ENCODE measurements at regions not wholly inside any gene's neighbourhood (a gene's known extent, or its start where the extent isn't known, plus 50 kb on each side); places are given as distances from the start of the nearest gene placed in this dataset.

DNA sequence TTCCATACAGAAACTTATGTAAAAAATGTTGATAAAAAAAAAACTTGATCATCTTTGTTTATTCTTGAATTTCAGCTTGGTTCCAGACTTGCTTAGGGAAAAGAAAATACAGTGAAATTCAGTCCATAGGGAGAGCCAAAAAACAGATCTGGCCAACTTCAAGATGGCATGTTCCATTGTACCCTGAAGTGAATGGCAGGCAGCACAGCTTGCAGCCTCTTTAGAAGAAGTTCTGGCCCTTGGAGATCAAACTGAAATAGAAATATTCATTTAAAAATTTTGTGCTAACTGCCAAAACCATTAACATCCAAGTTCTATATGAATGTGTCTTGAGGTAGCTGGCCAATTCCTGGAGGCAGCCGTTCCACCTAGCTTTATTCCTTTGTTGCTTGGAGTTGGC lies 448.4 kb downstream of the EPM2A start:
- no peaks in the 10 kb centered on the region for H3K27me3 ChIP-seq (ENCODE audit: control insufficient read depth in 1 of 2, insufficient read depth in 2 of 2, low read length in 2 of 2)
- WGBS, 2 donors, result 48 to 79% methylated on average over 1 of the region's 1 CpG
- H3K9me3 ChIP-seq (ENCODE audit: control insufficient read depth in 2 of 2, insufficient read depth in 1 of 2, low read depth in 1 of 2, low read length in 1 of 2), result peaks cover 0 to 4% of the 10 kb centered on the region in 2 donors
- no peaks in the 10 kb centered on the region for H3K36me3 ChIP-seq (ENCODE audit: control insufficient read depth in 2 of 2, insufficient read depth in 2 of 2, low read length in 1 of 2)
- no peaks in the 10 kb centered on the region for H3K4me1 ChIP-seq (ENCODE audit: control insufficient read depth in 2 of 2, insufficient read depth in 2 of 2, low read length in 1 of 2)
- no peak overlapping the region for H3K27ac ChIP-seq (ENCODE audit: low read depth in 2 of 2, low read length in 1 of 2)
- no peak overlapping the region for H3K4me3 ChIP-seq (ENCODE audit: low read depth in 1 of 2, low read length in 2 of 2)

DNA sequence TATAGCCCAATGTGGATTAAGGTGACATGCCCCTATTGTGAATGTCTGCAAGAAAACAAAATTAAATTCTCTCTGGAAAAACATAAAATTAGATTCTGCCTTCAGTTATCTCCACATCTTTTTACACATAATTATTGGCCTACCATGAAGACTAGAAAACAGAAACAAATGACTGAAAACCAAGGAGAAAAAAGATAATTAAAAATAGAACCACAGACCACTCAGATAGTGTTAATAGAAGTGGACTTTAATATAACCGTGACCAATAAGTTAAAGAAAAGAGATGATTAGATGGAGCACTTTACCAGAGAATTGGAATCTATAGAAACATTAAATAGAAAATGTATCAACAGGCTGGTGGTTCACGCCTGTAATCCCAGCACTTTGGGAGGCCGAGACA lies 445.7 kb downstream of the EPM2A start:
- H3K36me3 ChIP-seq (ENCODE audit: control insufficient read depth in 2 of 2, insufficient read depth in 2 of 2, low read length in 1 of 2), result no peaks in the 10 kb centered on the region
- no peaks in the 10 kb centered on the region for H3K4me1 ChIP-seq (ENCODE audit: control insufficient read depth in 2 of 2, insufficient read depth in 2 of 2, low read length in 1 of 2)
- 91 to 92% methylated on average over 3 of the region's 3 CpGs for WGBS, 2 donors
- no peak overlapping the region for H3K27ac ChIP-seq (ENCODE audit: low read depth in 2 of 2, low read length in 1 of 2)
- no peaks in the 10 kb centered on the region for H3K27me3 ChIP-seq (ENCODE audit: control insufficient read depth in 1 of 2, insufficient read depth in 2 of 2, low read length in 2 of 2)
- H3K9me3 ChIP-seq (ENCODE audit: control insufficient read depth in 2 of 2, insufficient read depth in 1 of 2, low read depth in 1 of 2, low read length in 1 of 2), result peaks cover 0 to 4% of the 10 kb centered on the region in 2 donors
- H3K4me3 ChIP-seq (ENCODE audit: low read depth in 1 of 2, low read length in 2 of 2), result no peak overlapping the region

DNA sequence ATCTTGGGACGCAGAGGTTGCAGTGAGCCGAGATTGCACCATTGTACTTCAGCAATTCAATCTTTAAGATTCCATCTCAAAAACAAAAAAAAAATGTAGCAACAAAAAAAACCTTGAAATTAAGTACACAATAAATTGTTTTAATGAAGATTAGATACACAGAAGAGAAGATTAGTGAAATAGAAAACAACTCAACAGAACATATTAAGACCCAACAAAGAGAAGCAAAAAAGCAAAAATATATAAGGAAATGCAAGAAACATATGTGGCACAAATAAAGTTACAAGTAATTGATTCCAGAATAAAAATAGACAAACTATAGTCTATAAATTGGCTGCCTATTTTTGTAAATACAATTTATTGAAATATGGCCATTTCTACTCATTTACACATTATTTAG lies 445.2 kb downstream of the EPM2A start:
- H3K4me3 ChIP-seq (ENCODE audit: low read depth in 1 of 2, low read length in 2 of 2), result no peak overlapping the region
- H3K4me1 ChIP-seq (ENCODE audit: control insufficient read depth in 2 of 2, insufficient read depth in 2 of 2, low read length in 1 of 2), result no peaks in the 10 kb centered on the region
- H3K36me3 ChIP-seq (ENCODE audit: control insufficient read depth in 2 of 2, insufficient read depth in 2 of 2, low read length in 1 of 2), result no peaks in the 10 kb centered on the region
- no peaks in the 10 kb centered on the region for H3K27me3 ChIP-seq (ENCODE audit: control insufficient read depth in 1 of 2, insufficient read depth in 2 of 2, low read length in 2 of 2)
- H3K9me3 ChIP-seq (ENCODE audit: control insufficient read depth in 2 of 2, insufficient read depth in 1 of 2, low read depth in 1 of 2, low read length in 1 of 2), result peaks cover 0 to 4% of the 10 kb centered on the region in 2 donors
- WGBS, 2 donors, result 88 to 91% methylated on average over 2 of the region's 2 CpGs
- H3K27ac ChIP-seq (ENCODE audit: low read depth in 2 of 2, low read length in 1 of 2), result no peak overlapping the region

DNA sequence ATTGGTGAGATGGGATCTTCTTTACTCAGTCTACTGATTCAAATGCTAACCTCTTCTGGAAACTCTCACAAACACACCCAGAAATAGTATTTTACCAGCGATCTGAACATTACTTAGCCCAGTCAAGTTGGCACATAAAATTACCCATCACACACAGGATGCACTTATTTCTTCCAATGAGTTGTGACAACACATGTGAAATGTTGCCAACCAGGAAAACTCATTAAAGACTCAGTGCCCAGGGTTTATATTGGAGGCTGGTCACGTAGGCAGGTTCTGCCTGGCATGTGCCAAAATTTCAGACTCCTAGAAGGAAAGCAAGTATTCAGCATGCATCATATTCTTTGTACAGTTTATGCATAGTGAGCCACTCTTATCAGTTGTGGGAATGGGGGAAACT lies 443.3 kb downstream of the EPM2A start:
- H3K27ac ChIP-seq (ENCODE audit: low read depth in 2 of 2, low read length in 1 of 2), result no peak overlapping the region
- H3K4me1 ChIP-seq (ENCODE audit: control insufficient read depth in 2 of 2, insufficient read depth in 2 of 2, low read length in 1 of 2), result no peaks in the 10 kb centered on the region
- 63 to 69% methylated on average over 2 of the region's 2 CpGs for WGBS, 2 donors
- H3K9me3 ChIP-seq (ENCODE audit: control insufficient read depth in 2 of 2, insufficient read depth in 1 of 2, low read depth in 1 of 2, low read length in 1 of 2), result peaks cover 0 to 2% of the 10 kb centered on the region in 2 donors
- no peak overlapping the region for H3K4me3 ChIP-seq (ENCODE audit: low read depth in 1 of 2, low read length in 2 of 2)
- H3K36me3 ChIP-seq (ENCODE audit: control insufficient read depth in 2 of 2, insufficient read depth in 2 of 2, low read length in 1 of 2), result no peaks in the 10 kb centered on the region
- H3K27me3 ChIP-seq (ENCODE audit: control insufficient read depth in 1 of 2, insufficient read depth in 2 of 2, low read length in 2 of 2), result no peaks in the 10 kb centered on the region

DNA sequence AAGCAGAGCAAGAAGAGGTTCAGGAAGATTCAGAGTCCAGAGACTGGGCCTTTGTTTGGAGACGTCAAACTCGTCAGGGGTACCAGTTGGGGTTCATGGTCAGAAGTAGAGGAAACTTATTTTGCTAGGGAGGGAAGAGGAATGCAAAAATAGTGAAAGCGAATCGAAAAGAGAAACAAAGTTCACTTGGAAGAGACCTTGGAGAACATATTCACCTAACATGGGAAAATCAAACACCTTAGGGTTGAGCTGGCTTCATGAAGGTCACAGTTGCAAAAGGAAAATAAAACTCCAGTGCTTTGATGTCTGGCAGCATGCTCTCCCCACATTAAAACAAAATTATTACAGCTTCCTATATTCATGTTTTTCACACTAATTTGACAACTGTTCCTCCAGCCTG lies 440.4 kb downstream of the EPM2A start:
- 86 to 89% methylated on average over 4 of the region's 4 CpGs for WGBS, 2 donors
- H3K4me1 ChIP-seq (ENCODE audit: control insufficient read depth in 2 of 2, insufficient read depth in 2 of 2, low read length in 1 of 2), result no peaks in the 10 kb centered on the region
- H3K27me3 ChIP-seq (ENCODE audit: control insufficient read depth in 1 of 2, insufficient read depth in 2 of 2, low read length in 2 of 2), result no peaks in the 10 kb centered on the region
- no peak overlapping the region for H3K27ac ChIP-seq (ENCODE audit: low read depth in 2 of 2, low read length in 1 of 2)
- no peaks in the 10 kb centered on the region for H3K9me3 ChIP-seq (ENCODE audit: control insufficient read depth in 2 of 2, insufficient read depth in 1 of 2, low read depth in 1 of 2, low read length in 1 of 2)
- no peaks in the 10 kb centered on the region for H3K36me3 ChIP-seq (ENCODE audit: control insufficient read depth in 2 of 2, insufficient read depth in 2 of 2, low read length in 1 of 2)
- no peak overlapping the region for H3K4me3 ChIP-seq (ENCODE audit: low read depth in 1 of 2, low read length in 2 of 2)

DNA sequence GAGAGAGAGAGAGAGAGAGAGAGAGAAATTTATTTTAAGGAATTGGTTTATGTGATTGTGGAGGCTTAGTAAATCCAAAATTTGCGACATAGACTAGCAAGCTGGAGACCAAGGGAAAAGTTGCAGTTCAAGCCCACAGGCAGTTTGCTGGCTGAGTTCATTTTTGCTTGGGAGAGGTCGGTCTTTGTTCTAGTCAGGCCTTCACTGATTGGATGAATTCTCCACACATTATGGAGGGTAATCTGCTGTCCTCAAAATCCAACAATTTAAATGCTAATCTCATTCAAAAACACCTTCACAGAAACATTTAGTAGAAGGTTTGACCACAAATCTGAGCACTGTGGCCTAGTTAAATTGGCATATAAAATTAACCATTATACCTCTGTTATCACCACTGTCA lies 439.6 kb downstream of the EPM2A start:
- Histone ChIP-seq H3K27me3 (ENCODE audit: control insufficient read depth in 1 of 2, insufficient read depth in 2 of 2, low read length in 2 of 2) (no peaks in the 10 kb centered on the region), H3K27ac (ENCODE audit: low read depth in 2 of 2, low read length in 1 of 2) (no peak overlapping the region), H3K9me3 (ENCODE audit: control insufficient read depth in 2 of 2, insufficient read depth in 1 of 2, low read depth in 1 of 2, low read length in 1 of 2) (no peaks in the 10 kb centered on the region), H3K36me3 (ENCODE audit: control insufficient read depth in 2 of 2, insufficient read depth in 2 of 2, low read length in 1 of 2) (no peaks in the 10 kb centered on the region), H3K4me1 (ENCODE audit: control insufficient read depth in 2 of 2, insufficient read depth in 2 of 2, low read length in 1 of 2) (no peaks in the 10 kb centered on the region), H3K4me3 (ENCODE audit: low read depth in 1 of 2, low read length in 2 of 2) (no peak overlapping the region)
- WGBS, 2 donors, result 85 to 87% methylated on average over 2 of the region's 2 CpGs

DNA sequence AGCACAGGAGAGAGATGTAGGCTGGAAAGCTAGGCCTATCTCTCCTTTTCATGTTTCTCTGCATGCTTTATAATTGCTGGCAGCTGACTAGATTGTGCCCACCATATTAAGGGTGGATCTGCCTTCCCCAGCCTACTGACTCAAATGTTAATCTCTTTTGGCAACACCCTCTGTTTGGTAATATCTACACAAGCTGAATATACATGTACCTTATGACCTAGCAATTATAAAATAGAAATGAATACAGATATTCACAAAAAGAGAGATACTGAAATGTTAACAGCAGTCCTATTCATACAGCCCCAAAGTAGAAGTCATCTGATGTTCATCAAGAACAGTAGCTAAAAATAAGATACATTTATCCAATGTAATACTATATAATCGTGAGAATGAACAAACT lies 429.6 kb downstream of the EPM2A start:
- Histone ChIP-seq H3K9me3 (ENCODE audit: control insufficient read depth in 2 of 2, insufficient read depth in 1 of 2, low read depth in 1 of 2, low read length in 1 of 2) (no peaks in the 10 kb centered on the region), H3K36me3 (ENCODE audit: control insufficient read depth in 2 of 2, insufficient read depth in 2 of 2, low read length in 1 of 2) (no peaks in the 10 kb centered on the region), H3K27me3 (ENCODE audit: control insufficient read depth in 1 of 2, insufficient read depth in 2 of 2, low read length in 2 of 2) (no peaks in the 10 kb centered on the region), H3K4me1 (ENCODE audit: control insufficient read depth in 2 of 2, insufficient read depth in 2 of 2, low read length in 1 of 2) (no peaks in the 10 kb centered on the region), H3K4me3 (ENCODE audit: low read depth in 1 of 2, low read length in 2 of 2) (no peak overlapping the region), H3K27ac (ENCODE audit: low read depth in 2 of 2, low read length in 1 of 2) (no peak overlapping the region)
- WGBS, 2 donors, result 93 to 94% methylated on average over 1 of the region's 1 CpG

DNA sequence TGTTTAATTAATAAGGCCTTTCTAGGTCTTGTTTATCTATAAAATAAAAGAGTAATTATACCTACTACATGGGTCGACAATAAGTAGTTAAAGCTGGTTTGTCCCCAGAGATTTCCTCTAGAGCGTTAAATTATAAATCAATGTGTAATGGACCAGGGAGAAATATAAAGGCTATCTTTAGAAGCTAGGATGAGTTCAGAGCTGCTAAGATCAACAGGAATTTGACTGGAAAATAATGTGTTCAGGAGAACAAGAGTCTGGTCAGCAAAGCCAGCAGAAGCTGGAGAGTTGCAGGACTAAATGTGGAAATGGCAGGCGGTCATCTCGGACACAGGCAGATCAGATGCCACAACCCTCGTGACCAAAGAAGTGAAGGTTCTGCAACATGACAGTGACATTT lies 428.8 kb downstream of the EPM2A start:
- WGBS, 2 donors, result 84 to 85% methylated on average over 5 of the region's 5 CpGs
- H3K9me3 ChIP-seq (ENCODE audit: control insufficient read depth in 2 of 2, insufficient read depth in 1 of 2, low read depth in 1 of 2, low read length in 1 of 2), result no peaks in the 10 kb centered on the region
- no peaks in the 10 kb centered on the region for H3K4me1 ChIP-seq (ENCODE audit: control insufficient read depth in 2 of 2, insufficient read depth in 2 of 2, low read length in 1 of 2)
- H3K27ac ChIP-seq (ENCODE audit: low read depth in 2 of 2, low read length in 1 of 2), result no peak overlapping the region
- H3K27me3 ChIP-seq (ENCODE audit: control insufficient read depth in 1 of 2, insufficient read depth in 2 of 2, low read length in 2 of 2), result no peaks in the 10 kb centered on the region
- H3K4me3 ChIP-seq (ENCODE audit: low read depth in 1 of 2, low read length in 2 of 2), result no peak overlapping the region
- no peaks in the 10 kb centered on the region for H3K36me3 ChIP-seq (ENCODE audit: control insufficient read depth in 2 of 2, insufficient read depth in 2 of 2, low read length in 1 of 2)

DNA sequence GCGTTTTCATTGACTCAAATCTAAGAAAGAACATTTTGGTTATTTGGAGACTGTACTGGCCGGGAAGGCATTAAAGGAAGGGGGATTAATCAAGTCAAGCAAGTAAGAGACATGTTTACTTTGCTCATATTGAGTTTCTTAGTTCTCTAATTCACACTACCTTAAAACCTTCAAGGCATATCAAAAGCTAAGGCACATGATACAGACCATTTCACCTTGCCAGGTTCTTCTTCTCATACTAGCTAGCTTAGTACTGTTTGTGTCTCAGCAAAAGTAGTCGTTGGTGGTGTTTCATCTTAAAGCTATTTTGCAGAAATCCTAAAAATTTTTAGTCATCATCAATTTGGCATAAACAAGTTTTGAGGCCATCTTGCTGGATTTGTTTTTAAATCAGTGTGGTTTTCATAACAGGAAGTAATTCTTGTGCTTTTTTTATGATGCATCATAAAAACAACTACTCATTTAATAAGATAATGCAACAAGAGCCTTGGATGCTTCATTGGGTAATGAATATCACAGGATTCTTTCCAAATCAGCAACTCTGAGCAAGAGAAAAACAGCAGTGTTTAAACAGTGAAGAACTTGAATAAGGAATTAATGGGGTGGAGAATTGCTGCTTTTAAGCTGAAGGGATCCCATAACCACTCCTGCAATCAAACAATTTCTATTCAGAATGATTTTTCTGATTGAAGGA lies 425.3 kb downstream of the EPM2A start:
- H3K9me3 ChIP-seq (ENCODE audit: control insufficient read depth in 2 of 2, insufficient read depth in 1 of 2, low read depth in 1 of 2, low read length in 1 of 2), result no peaks in the 10 kb centered on the region
- H3K4me1 ChIP-seq (ENCODE audit: control insufficient read depth in 2 of 2, insufficient read depth in 2 of 2, low read length in 1 of 2), result no peaks in the 10 kb centered on the region
- H3K4me3 ChIP-seq (ENCODE audit: low read depth in 1 of 2, low read length in 2 of 2), result no peak overlapping the region
- H3K27ac ChIP-seq (ENCODE audit: low read depth in 2 of 2, low read length in 1 of 2), result no peak overlapping the region
- H3K27me3 ChIP-seq (ENCODE audit: control insufficient read depth in 1 of 2, insufficient read depth in 2 of 2, low read length in 2 of 2), result no peaks in the 10 kb centered on the region
- 52 to 53% methylated on average over 3 of the region's 3 CpGs for WGBS, 2 donors
- no peaks in the 10 kb centered on the region for H3K36me3 ChIP-seq (ENCODE audit: control insufficient read depth in 2 of 2, insufficient read depth in 2 of 2, low read length in 1 of 2)

DNA sequence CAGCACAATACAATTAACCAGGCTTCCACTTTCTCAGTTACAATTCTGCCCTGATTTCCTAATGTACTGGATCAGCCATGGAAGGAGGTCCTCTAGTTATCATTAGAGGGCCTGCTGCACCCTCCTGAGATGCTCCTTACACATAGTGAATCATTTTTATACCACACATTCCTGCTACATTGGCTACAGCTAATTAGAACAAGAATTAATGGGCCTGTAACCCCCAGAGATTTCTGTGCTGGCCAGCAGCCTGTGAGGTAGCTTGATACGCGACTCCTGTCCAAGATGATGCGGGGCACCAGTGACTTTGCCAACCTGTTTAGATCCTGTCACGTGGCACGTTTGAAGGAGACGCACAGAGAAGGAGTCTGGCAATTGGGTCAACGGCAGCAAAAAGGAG lies 422.8 kb downstream of the EPM2A start:
- no peak overlapping the region for H3K27ac ChIP-seq (ENCODE audit: low read depth in 2 of 2, low read length in 1 of 2)
- no peaks in the 10 kb centered on the region for H3K4me1 ChIP-seq (ENCODE audit: control insufficient read depth in 2 of 2, insufficient read depth in 2 of 2, low read length in 1 of 2)
- H3K27me3 ChIP-seq (ENCODE audit: control insufficient read depth in 1 of 2, insufficient read depth in 2 of 2, low read length in 2 of 2), result no peaks in the 10 kb centered on the region
- no peaks in the 10 kb centered on the region for H3K9me3 ChIP-seq (ENCODE audit: control insufficient read depth in 2 of 2, insufficient read depth in 1 of 2, low read depth in 1 of 2, low read length in 1 of 2)
- H3K4me3 ChIP-seq (ENCODE audit: low read depth in 1 of 2, low read length in 2 of 2), result no peak overlapping the region
- WGBS, 2 donors, result 91 to 93% methylated on average over 7 of the region's 7 CpGs
- no peaks in the 10 kb centered on the region for H3K36me3 ChIP-seq (ENCODE audit: control insufficient read depth in 2 of 2, insufficient read depth in 2 of 2, low read length in 1 of 2)
